ENCODE measurements at regions not wholly inside any gene's neighbourhood (a gene's known extent, or its start where the extent isn't known, plus 50 kb on each side); places are given as distances from the start of the nearest gene placed in this dataset.

DNA sequence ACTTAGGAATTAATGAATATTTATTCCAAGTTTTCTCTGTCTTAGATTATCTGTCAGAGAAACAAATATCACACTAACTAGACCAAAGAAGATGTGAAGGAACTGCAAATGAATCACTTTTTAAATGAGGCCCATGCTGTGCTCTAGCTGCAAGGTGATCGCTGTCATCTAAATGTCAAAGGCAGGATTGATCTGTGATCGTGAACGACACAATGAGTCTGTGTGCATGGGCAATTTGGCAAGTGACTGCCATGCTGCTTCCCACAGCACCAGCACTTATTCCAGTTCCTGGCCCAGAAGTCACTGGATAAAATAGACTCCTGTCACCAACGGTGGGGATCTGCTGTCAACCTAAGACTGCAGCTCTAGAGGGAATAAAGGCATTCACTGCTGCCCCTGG, 141.2 kb downstream of the TRIM36 start:
- no peak overlapping the region for H3K27ac ChIP-seq (ENCODE audit: low read depth, low read length)
- H3K4me3 ChIP-seq (ENCODE audit: low read length in 3 of 3): no peak overlapping the region
- no peak overlapping the region for H3K9ac ChIP-seq (ENCODE audit: low read depth in 1 of 3, low read length in 3 of 3)
- H3K36me3 ChIP-seq (ENCODE audit: control insufficient read depth in 3 of 3, insufficient read depth in 3 of 3, low read length in 3 of 3): no peaks in the 10 kb centered on the region
- no peaks in the 10 kb centered on the region for H3K27me3 ChIP-seq (ENCODE audit: control insufficient read depth in 3 of 3, insufficient read depth in 3 of 3, low read length in 3 of 3)
- H3K9me3 ChIP-seq (ENCODE audit: control insufficient read depth in 3 of 3, low read length in 3 of 3): no peaks in the 10 kb centered on the region
- no peaks in the 10 kb centered on the region for H3K4me1 ChIP-seq (ENCODE audit: control insufficient read depth in 3 of 3, insufficient read depth in 3 of 3, low read length in 3 of 3)

- no peaks in the 10 kb centered on the region for H3K4me1 ChIP-seq (ENCODE audit: control insufficient read depth in 3 of 3, insufficient read depth in 3 of 3, low read length in 3 of 3)
- H3K27ac ChIP-seq (ENCODE audit: low read depth, low read length): no peak overlapping the region
- H3K36me3 ChIP-seq (ENCODE audit: control insufficient read depth in 3 of 3, insufficient read depth in 3 of 3, low read length in 3 of 3): no peaks in the 10 kb centered on the region
- no peaks in the 10 kb centered on the region for H3K27me3 ChIP-seq (ENCODE audit: control insufficient read depth in 3 of 3, insufficient read depth in 3 of 3, low read length in 3 of 3)
- no peaks in the 10 kb centered on the region for H3K9me3 ChIP-seq (ENCODE audit: control insufficient read depth in 3 of 3, low read length in 3 of 3)
- H3K9ac ChIP-seq (ENCODE audit: low read depth in 1 of 3, low read length in 3 of 3): no peak overlapping the region
- no peak overlapping the region for H3K4me3 ChIP-seq (ENCODE audit: low read length in 3 of 3)
These were observed 144.8 kb downstream of the TRIM36 start for GRCh38 chr5:115024922-115025321.

DNA sequence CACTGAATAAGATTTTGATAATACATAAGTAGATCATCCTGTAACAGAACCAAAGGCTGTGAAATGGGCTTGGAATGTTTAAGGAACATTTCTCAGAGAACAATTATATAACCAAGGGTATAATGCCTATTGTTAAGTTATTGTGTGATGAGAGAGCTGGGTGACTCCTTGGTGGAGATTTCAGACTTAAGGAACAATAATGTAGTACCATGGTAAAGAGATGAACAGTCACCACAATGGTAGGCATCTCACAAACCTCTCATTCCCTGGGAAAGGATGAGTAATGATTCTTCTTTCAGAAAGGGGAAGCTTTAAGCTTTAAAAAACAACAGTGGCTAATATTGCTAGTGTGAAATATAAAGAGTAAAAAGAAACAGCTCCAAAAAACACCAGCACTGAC, 147.4 kb downstream of the TRIM36 start:
- Histone ChIP-seq H3K36me3 (ENCODE audit: control insufficient read depth in 3 of 3, insufficient read depth in 3 of 3, low read length in 3 of 3) (no peaks in the 10 kb centered on the region), H3K9ac (ENCODE audit: low read depth in 1 of 3, low read length in 3 of 3) (no peak overlapping the region), H3K9me3 (ENCODE audit: control insufficient read depth in 3 of 3, low read length in 3 of 3) (no peaks in the 10 kb centered on the region), H3K27ac (ENCODE audit: low read depth, low read length) (no peak overlapping the region), H3K4me1 (ENCODE audit: control insufficient read depth in 3 of 3, insufficient read depth in 3 of 3, low read length in 3 of 3) (no peaks in the 10 kb centered on the region), H3K4me3 (ENCODE audit: low read length in 3 of 3) (no peak overlapping the region), H3K27me3 (ENCODE audit: control insufficient read depth in 3 of 3, insufficient read depth in 3 of 3, low read length in 3 of 3) (no peaks in the 10 kb centered on the region)

DNA sequence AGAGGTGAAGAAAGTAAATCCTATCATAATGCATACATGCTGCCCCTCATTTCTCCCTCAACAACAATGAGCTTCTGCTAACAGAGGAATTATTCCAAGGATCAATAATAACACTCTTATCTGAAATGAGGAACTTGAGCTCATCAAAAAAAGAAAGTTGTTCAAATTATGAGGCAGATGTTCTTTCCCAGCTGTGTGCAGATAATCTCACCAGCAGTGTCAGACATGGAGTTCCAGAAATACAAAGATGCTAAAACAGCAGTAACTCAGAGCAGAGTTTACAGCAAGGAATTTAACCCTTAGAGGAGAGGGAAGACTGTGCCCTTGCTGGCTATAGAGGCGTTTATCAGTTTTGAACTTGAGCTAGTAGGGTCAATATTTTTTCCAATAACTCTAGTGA, 153.1 kb downstream of the TRIM36 start:
- Histone ChIP-seq H3K4me3 (ENCODE audit: low read length in 3 of 3) (no peak overlapping the region), H3K27ac (ENCODE audit: low read depth, low read length) (no peak overlapping the region)

DNA sequence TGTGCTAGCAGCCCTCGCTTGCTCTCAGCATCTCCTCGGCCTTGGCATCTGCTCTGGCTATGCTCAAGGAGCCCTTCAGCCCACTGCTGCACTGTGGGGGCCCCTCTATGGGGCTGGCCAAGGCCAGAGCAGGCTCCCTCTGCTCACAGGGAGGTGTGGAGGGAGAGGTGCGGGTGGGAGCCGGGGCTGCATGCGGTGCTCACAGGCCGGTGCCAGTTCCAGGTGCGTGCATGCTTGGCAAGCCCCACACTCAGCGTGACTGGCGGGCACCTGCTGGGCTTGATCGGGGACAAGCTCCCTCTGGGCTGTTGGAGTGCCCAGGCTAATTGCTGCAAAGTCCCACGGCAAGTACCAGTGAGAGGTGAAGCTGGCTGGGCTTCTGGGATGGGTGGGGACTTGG, 170.5 kb downstream of the TRIM36 start:
- H3K27me3 ChIP-seq (ENCODE audit: control insufficient read depth in 3 of 3, insufficient read depth in 3 of 3, low read length in 3 of 3): no peaks in the 10 kb centered on the region
- no peaks in the 10 kb centered on the region for H3K9me3 ChIP-seq (ENCODE audit: control insufficient read depth in 3 of 3, low read length in 3 of 3)
- H3K4me3 ChIP-seq (ENCODE audit: low read length in 3 of 3): no peak overlapping the region
- H3K27ac ChIP-seq (ENCODE audit: low read depth, low read length): no peak overlapping the region
- no peak overlapping the region for H3K9ac ChIP-seq (ENCODE audit: low read depth in 1 of 3, low read length in 3 of 3)
- H3K4me1 ChIP-seq (ENCODE audit: control insufficient read depth in 3 of 3, insufficient read depth in 3 of 3, low read length in 3 of 3): no peaks in the 10 kb centered on the region
- no peaks in the 10 kb centered on the region for H3K36me3 ChIP-seq (ENCODE audit: control insufficient read depth in 3 of 3, insufficient read depth in 3 of 3, low read length in 3 of 3)

More for the DNA sequence above, 153.1 kb downstream of the TRIM36 start:
- Histone ChIP-seq H3K9ac (ENCODE audit: low read depth in 1 of 3, low read length in 3 of 3) (no peak overlapping the region), H3K4me1 (ENCODE audit: control insufficient read depth in 3 of 3, insufficient read depth in 3 of 3, low read length in 3 of 3) (no peaks in the 10 kb centered on the region), H3K9me3 (ENCODE audit: control insufficient read depth in 3 of 3, low read length in 3 of 3) (no peaks in the 10 kb centered on the region), H3K27me3 (ENCODE audit: control insufficient read depth in 3 of 3, insufficient read depth in 3 of 3, low read length in 3 of 3) (no peaks in the 10 kb centered on the region), H3K36me3 (ENCODE audit: control insufficient read depth in 3 of 3, insufficient read depth in 3 of 3, low read length in 3 of 3) (no peaks in the 10 kb centered on the region)

- H3K4me1 ChIP-seq (ENCODE audit: control insufficient read depth in 3 of 3, insufficient read depth in 3 of 3, low read length in 3 of 3): no peaks in the 10 kb centered on the region
- H3K27me3 ChIP-seq (ENCODE audit: control insufficient read depth in 3 of 3, insufficient read depth in 3 of 3, low read length in 3 of 3): no peaks in the 10 kb centered on the region
- H3K27ac ChIP-seq (ENCODE audit: low read depth, low read length): no peak overlapping the region
- no peaks in the 10 kb centered on the region for H3K9me3 ChIP-seq (ENCODE audit: control insufficient read depth in 3 of 3, low read length in 3 of 3)
- H3K36me3 ChIP-seq (ENCODE audit: control insufficient read depth in 3 of 3, insufficient read depth in 3 of 3, low read length in 3 of 3): no peaks in the 10 kb centered on the region
- no peak overlapping the region for H3K4me3 ChIP-seq (ENCODE audit: low read length in 3 of 3)
- H3K9ac ChIP-seq (ENCODE audit: low read depth in 1 of 3, low read length in 3 of 3): no peak overlapping the region
These were observed 180.2 kb downstream of the TRIM36 start for GRCh38 chr5:114989512-114989911.

DNA sequence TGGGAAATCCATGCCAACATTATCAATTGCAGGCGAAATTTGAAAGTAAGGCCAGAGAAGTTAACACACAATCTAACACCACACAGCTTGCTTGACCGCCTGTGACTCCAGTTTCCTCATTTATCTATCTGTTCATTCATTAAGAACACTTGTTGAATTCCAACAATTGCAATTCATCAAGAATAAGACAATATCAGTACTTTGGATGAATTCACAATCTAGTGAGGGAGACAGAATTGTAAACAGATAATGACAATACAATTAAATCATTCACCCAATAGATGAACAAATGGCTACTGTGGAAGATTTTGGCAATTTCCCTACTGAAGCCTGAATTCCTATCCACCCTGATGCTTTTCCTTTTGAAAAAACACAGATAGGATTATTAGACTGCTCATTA, 181.6 kb downstream of the TRIM36 start:
- no peaks in the 10 kb centered on the region for H3K27me3 ChIP-seq (ENCODE audit: control insufficient read depth in 3 of 3, insufficient read depth in 3 of 3, low read length in 3 of 3)
- no peaks in the 10 kb centered on the region for H3K36me3 ChIP-seq (ENCODE audit: control insufficient read depth in 3 of 3, insufficient read depth in 3 of 3, low read length in 3 of 3)

GRCh38 chr5:114984796-114985195, 184.9 kb downstream of the TRIM36 start:
- Histone ChIP-seq H3K27me3 (ENCODE audit: control insufficient read depth in 3 of 3, insufficient read depth in 3 of 3, low read length in 3 of 3) (no peaks in the 10 kb centered on the region), H3K4me1 (ENCODE audit: control insufficient read depth in 3 of 3, insufficient read depth in 3 of 3, low read length in 3 of 3) (no peaks in the 10 kb centered on the region)

More for the DNA sequence above, 181.6 kb downstream of the TRIM36 start:
- H3K9me3 ChIP-seq (ENCODE audit: control insufficient read depth in 3 of 3, low read length in 3 of 3): no peaks in the 10 kb centered on the region
- H3K9ac ChIP-seq (ENCODE audit: low read depth in 1 of 3, low read length in 3 of 3): no peak overlapping the region
- H3K27ac ChIP-seq (ENCODE audit: low read depth, low read length): no peak overlapping the region
- H3K4me1 ChIP-seq (ENCODE audit: control insufficient read depth in 3 of 3, insufficient read depth in 3 of 3, low read length in 3 of 3): no peaks in the 10 kb centered on the region
- no peak overlapping the region for H3K4me3 ChIP-seq (ENCODE audit: low read length in 3 of 3)

DNA sequence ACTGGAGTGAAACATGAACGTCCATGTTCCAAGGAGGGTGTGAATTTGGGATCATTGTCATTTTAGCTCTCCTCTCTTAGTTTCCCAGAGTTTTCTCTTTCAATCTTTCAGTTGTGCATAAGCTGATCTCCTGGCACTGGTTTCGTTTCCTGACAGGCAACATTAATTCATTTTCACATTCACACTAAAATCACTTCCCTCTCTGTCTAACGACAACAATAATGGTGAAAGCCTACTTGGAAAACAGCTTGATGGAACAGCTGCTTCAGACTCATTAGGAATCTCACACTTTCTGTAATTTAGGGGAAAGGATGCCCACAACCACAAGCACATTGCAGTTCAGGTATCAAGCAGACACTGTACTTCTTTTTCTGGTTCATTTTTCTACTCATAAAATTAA, 188.6 kb downstream of the TRIM36 start:
- H3K36me3 ChIP-seq (ENCODE audit: control insufficient read depth in 3 of 3, insufficient read depth in 3 of 3, low read length in 3 of 3): no peaks in the 10 kb centered on the region
- no peaks in the 10 kb centered on the region for H3K9me3 ChIP-seq (ENCODE audit: control insufficient read depth in 3 of 3, low read length in 3 of 3)
- H3K27me3 ChIP-seq (ENCODE audit: control insufficient read depth in 3 of 3, insufficient read depth in 3 of 3, low read length in 3 of 3): no peaks in the 10 kb centered on the region
- no peak overlapping the region for H3K27ac ChIP-seq (ENCODE audit: low read depth, low read length)
- no peaks in the 10 kb centered on the region for H3K4me1 ChIP-seq (ENCODE audit: control insufficient read depth in 3 of 3, insufficient read depth in 3 of 3, low read length in 3 of 3)
- H3K9ac ChIP-seq (ENCODE audit: low read depth in 1 of 3, low read length in 3 of 3): no peak overlapping the region
- H3K4me3 ChIP-seq (ENCODE audit: low read length in 3 of 3): no peak overlapping the region

More at GRCh38 chr5:114984796-114985195, 184.9 kb downstream of the TRIM36 start:
- H3K9me3 ChIP-seq (ENCODE audit: control insufficient read depth in 3 of 3, low read length in 3 of 3): no peaks in the 10 kb centered on the region
- H3K36me3 ChIP-seq (ENCODE audit: control insufficient read depth in 3 of 3, insufficient read depth in 3 of 3, low read length in 3 of 3): no peaks in the 10 kb centered on the region
- H3K9ac ChIP-seq (ENCODE audit: low read depth in 1 of 3, low read length in 3 of 3): no peak overlapping the region
- no peak overlapping the region for H3K27ac ChIP-seq (ENCODE audit: low read depth, low read length)
- H3K4me3 ChIP-seq (ENCODE audit: low read length in 3 of 3): no peak overlapping the region

DNA sequence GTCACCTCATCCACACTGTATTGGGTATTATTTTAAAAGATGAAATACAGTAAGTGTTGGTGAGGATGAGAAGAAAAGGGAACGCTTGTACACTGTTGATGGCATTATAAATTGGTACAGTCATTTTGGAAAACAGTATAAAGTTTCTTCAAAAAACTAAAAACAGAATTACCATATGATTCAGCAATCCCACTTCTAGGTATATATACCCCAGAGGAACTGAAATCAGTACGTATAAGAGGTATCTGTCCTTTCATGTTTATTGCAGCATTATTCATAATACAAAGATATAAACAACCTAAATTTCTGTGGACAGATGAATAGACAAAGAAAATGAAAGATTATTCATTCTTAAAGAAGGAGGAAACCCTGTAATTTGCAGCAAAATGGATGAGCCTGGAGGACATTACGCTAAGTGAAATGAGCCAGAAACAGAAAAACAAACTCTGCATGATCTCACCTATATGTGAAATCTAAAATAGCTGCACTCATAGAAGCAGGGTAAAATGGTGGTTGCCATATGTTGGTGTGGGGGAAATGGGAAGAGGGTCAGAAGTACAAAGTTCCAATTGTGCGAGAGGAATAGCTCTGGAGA, 191.6 kb downstream of the TRIM36 start:
- no peaks in the 10 kb centered on the region for H3K36me3 ChIP-seq (ENCODE audit: control insufficient read depth in 3 of 3, insufficient read depth in 3 of 3, low read length in 3 of 3)
- no peak overlapping the region for H3K27ac ChIP-seq (ENCODE audit: low read depth, low read length)
- no peaks in the 10 kb centered on the region for H3K4me1 ChIP-seq (ENCODE audit: control insufficient read depth in 3 of 3, insufficient read depth in 3 of 3, low read length in 3 of 3)
- H3K9me3 ChIP-seq (ENCODE audit: control insufficient read depth in 3 of 3, low read length in 3 of 3): no peaks in the 10 kb centered on the region
- H3K9ac ChIP-seq (ENCODE audit: low read depth in 1 of 3, low read length in 3 of 3): no peak overlapping the region
- no peaks in the 10 kb centered on the region for H3K27me3 ChIP-seq (ENCODE audit: control insufficient read depth in 3 of 3, insufficient read depth in 3 of 3, low read length in 3 of 3)
- no peak overlapping the region for H3K4me3 ChIP-seq (ENCODE audit: low read length in 3 of 3)

DNA sequence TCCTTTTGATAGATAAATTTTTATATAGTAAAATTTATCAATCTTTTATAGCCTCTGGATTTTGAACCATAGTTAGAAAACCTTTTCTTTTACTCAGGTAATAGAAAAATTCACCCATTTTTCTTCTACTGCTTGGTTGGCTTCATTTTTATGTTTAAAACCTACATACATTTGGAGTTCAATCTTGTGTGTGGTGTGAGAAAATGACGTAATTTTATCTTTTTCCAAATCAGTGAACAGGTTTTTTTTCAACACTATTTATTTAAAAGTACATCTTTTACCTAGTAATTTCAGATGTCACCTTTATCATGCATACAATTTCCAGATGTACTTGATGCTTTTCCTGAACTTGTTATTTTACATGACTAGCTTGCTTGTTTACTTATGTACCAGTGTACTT, 200.2 kb downstream of the TRIM36 start:
- H3K36me3 ChIP-seq (ENCODE audit: control insufficient read depth in 3 of 3, insufficient read depth in 3 of 3, low read length in 3 of 3): no peaks in the 10 kb centered on the region
- H3K27me3 ChIP-seq (ENCODE audit: control insufficient read depth in 3 of 3, insufficient read depth in 3 of 3, low read length in 3 of 3): no peaks in the 10 kb centered on the region
- no peak overlapping the region for H3K4me3 ChIP-seq (ENCODE audit: low read length in 3 of 3)
- no peak overlapping the region for H3K27ac ChIP-seq (ENCODE audit: low read depth, low read length)
- H3K9ac ChIP-seq (ENCODE audit: low read depth in 1 of 3, low read length in 3 of 3): no peak overlapping the region
- H3K9me3 ChIP-seq (ENCODE audit: control insufficient read depth in 3 of 3, low read length in 3 of 3): no peaks in the 10 kb centered on the region
- no peaks in the 10 kb centered on the region for H3K4me1 ChIP-seq (ENCODE audit: control insufficient read depth in 3 of 3, insufficient read depth in 3 of 3, low read length in 3 of 3)
